ENCODE measurements at regions not wholly inside any gene's neighbourhood (a gene's known extent, or its start where the extent isn't known, plus 50 kb on each side); places are given as distances from the start of the nearest gene placed in this dataset.
"Not testable (repeated sequence)": the region's sequence is repeated elsewhere in the genome, so short reads cannot be mapped to it uniquely, and the experiment has no call there.

GRCh38 chr7:45407730-45408408 lies 166.3 kb upstream of the ADCY1 start:
- no peak for DNase-seq (ENCODE audit: low read depth)

- DNase-seq (ENCODE audit: low read depth): no peak
Observed at GRCh38 chr7:45408409-45408737, 165.8 kb upstream of the ADCY1 start.

- DNase-seq (ENCODE audit: low read depth): no peak
Observed at GRCh38 chr7:45410893-45411292, 163.3 kb upstream of the ADCY1 start.

- DNase-seq (ENCODE audit: low read depth): no peak
Observed at GRCh38 chr7:45413419-45413818, 160.7 kb upstream of the ADCY1 start.

- no peak for DNase-seq (ENCODE audit: low read depth)
Observed at GRCh38 chr7:45414226-45414625, 159.9 kb upstream of the ADCY1 start.

GRCh38 chr7:45415265-45415664 lies 158.9 kb upstream of the ADCY1 start:
- no peak for DNase-seq (ENCODE audit: low read depth)

GRCh38 chr7:45416846-45417245 lies 157.3 kb upstream of the ADCY1 start:
- no peak for DNase-seq (ENCODE audit: low read depth)

- DNase-seq (ENCODE audit: low read depth): no peak
Observed at GRCh38 chr7:45417268-45417667, 156.9 kb upstream of the ADCY1 start.

GRCh38 chr7:45417735-45418134 lies 156.4 kb upstream of the ADCY1 start:
- DNase-seq (ENCODE audit: low read depth): no peak

- DNase-seq (ENCODE audit: low read depth): no peak
Observed at GRCh38 chr7:45420843-45421495, 153.2 kb upstream of the ADCY1 start.

GRCh38 chr7:45421806-45422205 lies 152.4 kb upstream of the ADCY1 start:
- DNase-seq (ENCODE audit: low read depth): no peak

- DNase-seq (ENCODE audit: low read depth): no peak
Observed at GRCh38 chr7:45430397-45430796, 143.8 kb upstream of the ADCY1 start.

- no peak for DNase-seq (ENCODE audit: low read depth)
Observed at GRCh38 chr7:45434167-45434784, 139.9 kb upstream of the ADCY1 start.

- DNase-seq (ENCODE audit: low read depth): no peak
Observed at GRCh38 chr7:45435131-45435530, 139.0 kb upstream of the ADCY1 start.

GRCh38 chr7:45435846-45436245 lies 138.3 kb upstream of the ADCY1 start:
- DNase-seq (ENCODE audit: low read depth): no peak

- DNase-seq (ENCODE audit: low read depth): not testable (repeated sequence)
Observed at GRCh38 chr7:45440776-45441175, 133.4 kb upstream of the ADCY1 start.

GRCh38 chr7:45443263-45443662 lies 130.9 kb upstream of the ADCY1 start:
- DNase-seq (ENCODE audit: low read depth): no peak

- DNase-seq (ENCODE audit: low read depth): no peak
Observed at GRCh38 chr7:45446195-45446944, 127.8 kb upstream of the ADCY1 start.

GRCh38 chr7:45447296-45447695 lies 126.9 kb upstream of the ADCY1 start:
- DNase-seq (ENCODE audit: low read depth): no peak

- no peak for DNase-seq (ENCODE audit: low read depth)
Observed at GRCh38 chr7:45450571-45451204, 123.5 kb upstream of the ADCY1 start.

GRCh38 chr7:45451342-45452035 lies 122.7 kb upstream of the ADCY1 start:
- DNase-seq (ENCODE audit: low read depth): no peak

- DNase-seq (ENCODE audit: low read depth): no peak
Observed at GRCh38 chr7:45454771-45455170, 119.4 kb upstream of the ADCY1 start.
